Activated CD4-positive, alpha-beta T cell treated with anti-CD3 and anti-CD28 coated beads, Interleukin-10, Interleukin-2, amounts not matched to agents 100 ng/mL and 50 ng/mL, durations not matched to agents 16 hours and 8 hours (primary cell): ENCODE measurements at regions not wholly inside any gene's neighbourhood (a gene's known extent, or its start where the extent isn't known, plus 50 kb on each side); places are given as distances from the start of the nearest gene placed in this dataset.

ENCODE experiments used
- DNase-seq: peaks from one replicate; pipeline ENCODE4 v3.0.0-alpha.2; 2020

DNA sequence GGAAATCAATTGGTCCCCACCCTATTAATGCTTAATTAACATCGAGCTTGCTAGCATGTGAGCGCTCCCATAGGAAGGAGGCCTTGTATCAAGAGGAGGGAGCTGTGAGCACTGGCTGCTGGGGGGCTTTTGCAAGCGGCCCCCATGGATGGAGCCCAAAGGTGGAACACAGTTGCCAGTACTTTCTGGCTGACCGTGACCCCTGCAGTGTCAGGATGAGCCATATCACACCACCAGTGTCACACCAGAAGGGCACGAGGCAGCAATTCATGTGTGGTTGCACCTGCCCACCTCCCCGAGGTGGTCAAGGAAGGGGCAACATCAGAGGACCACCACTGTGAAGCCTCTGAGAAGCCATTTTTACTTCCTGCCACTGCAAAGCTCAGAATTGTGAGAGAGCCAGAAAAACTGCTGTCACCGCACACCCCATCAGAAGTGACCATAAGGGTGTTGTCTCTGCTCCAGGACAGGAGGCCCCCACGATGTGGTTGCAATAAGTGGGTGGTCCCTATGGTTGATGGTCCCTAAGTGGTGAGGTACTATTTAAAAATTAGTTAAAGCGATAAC lies 99.8 kb upstream of the RAB6C start:
- DNase-seq = no peak

DNA sequence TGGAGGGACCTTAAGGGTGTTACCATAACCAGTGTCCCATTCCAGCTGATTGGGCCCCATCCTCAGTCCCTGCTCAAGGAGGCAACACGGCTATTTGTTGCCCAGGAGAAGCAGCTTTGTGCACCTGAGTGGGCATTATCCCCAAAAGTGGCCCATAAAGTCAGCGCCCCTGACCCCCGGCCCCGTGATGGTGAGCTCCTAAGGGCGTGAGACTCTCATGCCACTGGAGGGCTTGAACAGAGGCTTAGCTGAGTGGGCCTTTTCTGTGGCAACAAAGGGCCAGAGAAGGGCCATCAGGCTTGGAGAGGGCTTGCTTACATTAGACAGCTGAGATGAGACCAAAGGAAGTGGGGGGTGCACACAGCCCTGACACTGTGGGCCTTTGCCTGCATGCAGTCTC lies 99.2 kb upstream of the RAB6C start:
- no peak for DNase-seq

DNA sequence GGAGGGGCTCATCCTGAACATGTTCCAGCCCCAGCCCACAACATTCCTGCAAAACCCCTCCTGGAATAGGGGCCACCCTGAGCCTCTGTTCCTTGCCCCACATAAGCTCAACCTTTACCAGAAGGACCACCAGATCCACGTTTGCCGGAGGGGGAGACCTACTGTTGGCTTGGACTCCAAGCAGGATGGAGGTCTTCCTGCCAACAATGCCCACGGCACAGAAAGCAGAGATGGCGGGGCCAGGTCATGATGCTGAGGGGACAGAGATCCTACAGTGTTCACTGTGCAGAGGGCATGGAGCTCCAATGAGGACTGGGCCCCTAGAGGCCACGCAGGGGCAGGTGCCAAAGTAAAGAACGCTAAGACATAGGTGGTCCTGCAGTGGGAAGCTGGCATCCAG lies 98.5 kb upstream of the RAB6C start:
- DNase-seq = no peak

DNA sequence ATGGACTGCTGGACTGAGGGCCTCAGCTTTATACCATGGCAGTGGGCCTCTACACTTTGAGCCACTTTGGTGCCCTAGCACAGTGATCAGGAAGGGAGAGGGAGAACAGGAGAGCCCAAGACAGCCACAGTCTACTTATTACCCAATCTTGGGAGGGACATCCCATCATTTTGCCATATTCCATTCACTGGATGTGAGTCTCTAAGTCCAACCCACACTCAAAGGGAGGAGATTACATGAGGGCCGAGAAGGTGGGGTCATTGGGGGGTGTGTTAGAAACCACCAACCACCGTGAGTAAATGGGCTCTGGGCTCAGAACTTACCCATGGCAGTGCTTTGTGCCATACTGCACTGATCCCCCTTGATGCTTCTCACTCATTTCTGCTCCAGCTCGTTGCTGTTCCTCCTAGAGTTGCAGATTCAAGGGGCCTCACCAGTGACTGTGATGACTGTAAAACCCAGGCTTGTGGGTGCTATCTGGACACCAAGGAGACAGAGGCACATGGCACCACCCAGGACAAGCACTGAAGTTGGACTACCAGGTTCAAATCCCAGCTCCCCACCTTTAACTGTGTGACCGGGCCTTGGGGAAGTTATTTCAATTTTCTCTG lies 97.6 kb upstream of the RAB6C start:
- no peak for DNase-seq

DNA sequence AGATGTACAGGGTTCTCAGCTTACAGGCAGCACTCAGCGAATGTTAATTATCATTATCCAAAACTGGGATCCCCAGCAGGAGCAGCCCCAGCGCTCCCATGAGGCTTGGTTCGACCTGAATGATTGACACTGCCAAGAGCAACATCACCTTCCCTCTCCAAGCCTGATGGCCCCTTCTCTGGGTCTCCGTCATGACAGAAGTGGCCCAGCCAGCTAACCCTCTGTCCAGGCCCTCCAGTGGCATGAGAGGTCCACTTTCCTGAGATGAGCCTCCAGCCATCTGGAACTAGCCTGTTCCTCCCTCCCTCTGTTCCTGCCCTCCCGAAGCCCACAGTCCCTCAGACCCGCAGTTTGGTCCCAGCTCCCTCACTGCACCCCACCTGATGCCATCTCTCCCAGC lies 97.0 kb upstream of the RAB6C start:
- DNase-seq = no peak

DNA sequence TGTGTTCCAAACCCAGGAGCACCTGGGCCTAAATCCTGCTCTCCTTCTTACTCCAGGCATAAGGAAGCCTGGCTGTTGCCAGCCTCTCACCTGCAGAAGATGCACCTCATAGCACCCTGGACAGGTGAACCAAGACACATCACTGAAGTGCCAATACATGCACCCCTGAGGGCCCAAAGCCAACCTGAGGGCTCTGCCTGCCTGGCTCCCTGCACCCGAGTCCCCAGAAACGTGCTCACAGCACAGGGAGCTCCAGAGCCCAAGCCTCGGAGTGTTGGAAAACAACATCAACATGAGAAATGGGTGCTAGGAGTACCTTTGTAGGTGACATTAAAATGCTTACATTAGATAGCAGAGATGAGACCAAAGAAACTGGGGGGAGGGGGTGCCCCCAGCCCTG lies 96.3 kb upstream of the RAB6C start:
- no peak for DNase-seq

DNA sequence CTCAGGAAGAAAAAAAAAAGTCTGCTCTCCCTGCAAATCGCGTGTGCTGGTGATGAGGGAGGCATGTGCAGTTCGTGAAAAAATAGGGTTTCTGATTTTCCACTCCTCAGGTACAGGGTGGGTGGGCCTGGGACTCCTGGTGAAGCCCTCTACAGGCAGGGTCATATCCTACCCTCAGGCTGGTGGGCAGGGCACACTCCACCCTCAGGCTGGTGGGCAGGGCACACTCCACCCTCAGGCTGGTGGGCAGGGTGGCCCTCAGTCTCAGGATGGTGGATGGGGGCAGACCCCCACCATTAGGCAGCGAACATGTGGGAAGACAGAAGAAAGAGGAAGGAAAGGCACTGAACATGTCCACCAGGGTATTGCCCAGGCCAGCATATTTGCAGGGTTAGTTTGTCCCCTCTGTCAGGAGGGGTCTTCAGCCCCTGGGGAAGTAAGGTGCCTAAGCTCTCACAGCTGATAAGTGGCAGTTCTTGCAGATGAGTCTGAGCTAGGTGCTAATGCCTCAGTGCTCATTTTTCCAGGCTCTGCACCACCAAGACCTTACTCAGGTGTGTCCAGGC lies 95.2 kb upstream of the RAB6C start:
- DNase-seq = no peak

DNA sequence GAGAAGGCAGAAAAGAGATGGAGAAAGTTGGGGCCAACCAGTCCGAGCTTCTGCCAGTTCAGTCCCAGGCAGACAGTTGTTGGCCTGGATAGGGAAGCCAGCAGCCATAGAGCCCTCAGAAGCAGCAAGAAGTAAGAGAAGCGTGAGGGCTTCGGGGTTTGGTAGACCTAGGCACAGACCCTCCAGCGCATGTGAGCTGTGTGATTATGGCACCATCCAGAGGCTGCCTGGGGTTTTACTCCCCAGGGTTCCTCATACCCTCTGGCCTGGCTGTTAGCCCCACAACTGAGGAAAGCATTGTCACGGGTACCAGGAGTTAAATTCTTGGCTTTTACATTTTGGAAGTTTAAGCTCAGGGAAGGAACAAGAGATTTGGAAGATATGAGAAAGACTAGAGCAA lies 93.7 kb upstream of the RAB6C start:
- DNase-seq = no peak

DNA sequence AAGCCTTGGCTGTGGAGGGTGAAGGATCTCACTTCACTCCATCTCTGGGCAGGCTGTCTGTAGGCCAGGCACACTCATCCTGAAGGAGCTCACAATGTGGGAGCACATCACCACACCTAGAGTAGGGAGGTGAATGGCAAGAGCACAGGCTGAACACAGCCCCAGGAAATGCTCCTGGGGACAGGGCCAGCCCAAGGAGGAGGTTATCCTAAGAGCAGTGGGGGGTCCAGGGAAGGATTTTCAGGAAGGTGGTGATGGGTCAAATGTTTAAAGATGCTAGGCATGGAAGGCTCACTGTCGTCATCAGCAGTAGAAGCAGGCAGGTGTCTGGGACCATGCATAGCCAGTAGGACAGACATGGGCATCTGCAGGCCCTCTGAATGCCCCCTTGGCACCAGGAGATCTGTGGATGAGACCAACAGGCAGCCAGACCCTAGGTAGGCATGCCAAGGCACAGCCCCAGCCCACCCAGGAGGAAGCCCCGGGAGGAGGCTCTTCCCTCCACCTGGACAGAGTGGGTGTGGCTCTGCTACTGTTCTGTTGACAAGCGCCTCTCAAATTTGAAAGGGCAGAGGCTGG lies 91.7 kb upstream of the RAB6C start:
- DNase-seq = no peak

DNA sequence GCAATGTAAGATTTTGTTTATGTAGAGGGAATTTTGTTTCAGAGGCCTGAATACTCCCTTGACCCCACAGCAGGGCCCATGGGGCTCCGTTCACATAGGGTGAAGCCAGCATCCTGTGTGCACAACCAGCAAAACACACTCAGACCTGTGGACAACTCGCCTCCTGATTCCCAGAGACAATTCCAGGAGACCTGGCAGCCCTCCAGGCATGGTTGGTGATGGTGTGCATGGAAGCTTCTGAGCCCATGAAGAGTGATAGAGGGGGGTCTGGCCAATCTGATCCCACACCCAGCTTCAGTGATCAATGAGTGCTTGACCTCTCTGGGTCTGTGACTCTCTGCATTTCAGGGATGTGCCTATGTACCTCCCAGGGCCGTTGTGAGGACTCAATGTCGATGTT lies 91.0 kb upstream of the RAB6C start:
- no peak for DNase-seq

DNA sequence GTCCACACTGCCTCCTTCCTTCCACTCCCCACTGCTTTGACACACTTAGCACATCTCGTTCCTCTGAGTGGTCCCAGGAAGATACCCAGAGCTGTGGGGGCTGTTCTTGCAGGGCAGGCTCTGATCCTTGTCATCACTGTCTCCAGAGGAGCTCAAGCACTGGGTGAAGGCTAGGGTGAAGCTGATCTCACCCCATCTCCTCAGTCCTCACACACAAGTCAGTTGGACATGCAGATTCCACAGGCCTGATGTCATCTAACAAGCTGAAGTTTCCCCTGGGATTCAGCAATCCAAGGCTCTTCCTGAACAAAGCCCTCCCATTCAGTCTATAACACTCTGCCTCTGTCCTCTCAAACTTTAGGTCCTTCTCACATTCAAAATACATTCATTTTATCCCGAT lies 90.6 kb upstream of the RAB6C start:
- DNase-seq = no peak

DNA sequence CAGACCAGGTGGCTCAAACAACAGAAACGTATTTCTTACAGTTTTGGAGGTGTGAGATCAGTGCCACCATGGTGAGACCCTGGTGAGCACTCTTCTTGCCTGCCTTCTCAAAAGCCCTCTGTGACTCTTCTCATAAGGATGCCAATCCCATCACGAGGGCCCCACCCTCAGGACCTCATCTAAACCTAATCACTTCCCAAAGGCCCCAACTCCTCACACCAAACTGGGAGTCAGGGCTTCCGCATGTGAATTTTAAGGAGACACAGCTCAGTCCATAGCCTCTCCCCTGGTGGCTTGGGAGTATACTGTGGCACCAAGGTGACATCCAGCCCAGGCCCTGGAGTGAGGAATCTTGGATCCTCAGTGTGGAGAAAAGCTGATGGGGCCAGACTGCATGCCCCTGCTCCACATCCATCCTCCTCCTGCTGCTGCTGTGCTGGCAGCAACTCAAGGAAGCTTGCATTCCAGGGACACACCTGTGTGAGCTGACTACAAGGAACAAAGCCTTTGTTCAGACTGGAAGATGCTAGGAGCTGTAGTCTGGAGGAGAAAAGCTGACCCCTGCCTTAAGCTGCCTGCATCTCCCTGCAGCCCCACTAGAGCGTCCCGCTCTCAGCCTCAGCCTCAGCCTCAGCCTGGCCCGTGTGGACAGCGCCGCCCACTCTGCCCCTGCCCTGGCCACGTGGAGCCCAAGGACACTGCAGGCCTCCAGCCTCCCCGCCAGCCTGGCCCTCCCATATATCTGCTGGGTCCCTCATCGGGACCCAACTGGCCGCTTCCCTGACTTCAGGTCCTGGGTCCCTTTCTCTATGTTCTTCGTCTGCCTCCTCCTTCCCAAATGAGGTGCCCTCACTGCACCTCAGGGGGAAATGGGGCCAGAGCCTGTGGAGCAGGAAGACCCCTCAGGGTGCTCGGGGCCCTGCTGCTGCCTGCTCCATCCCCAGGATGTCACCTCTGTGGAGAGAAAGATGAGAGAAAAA lies 87.8 kb upstream of the RAB6C start:
- no peak for DNase-seq

DNA sequence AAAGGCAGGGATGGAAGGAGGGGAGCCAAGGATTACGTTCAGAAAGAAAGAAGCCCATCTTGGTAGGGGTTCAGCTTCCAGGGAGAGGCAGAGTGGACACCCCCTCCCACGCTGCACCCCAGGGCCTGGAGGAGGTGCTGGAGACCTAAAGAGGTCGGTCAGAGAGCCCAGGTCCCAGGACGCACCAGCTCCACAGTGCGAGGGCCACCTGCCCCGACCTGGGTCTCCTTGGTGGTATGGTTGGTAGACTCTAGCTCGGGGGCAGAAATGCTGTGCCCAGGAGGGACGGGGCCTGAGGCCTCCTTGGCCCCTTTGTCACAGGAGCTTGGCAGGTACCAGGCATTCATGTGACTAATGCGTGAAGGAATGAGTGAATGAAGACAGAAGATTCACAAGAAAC lies 87.1 kb upstream of the RAB6C start:
- no peak for DNase-seq

DNA sequence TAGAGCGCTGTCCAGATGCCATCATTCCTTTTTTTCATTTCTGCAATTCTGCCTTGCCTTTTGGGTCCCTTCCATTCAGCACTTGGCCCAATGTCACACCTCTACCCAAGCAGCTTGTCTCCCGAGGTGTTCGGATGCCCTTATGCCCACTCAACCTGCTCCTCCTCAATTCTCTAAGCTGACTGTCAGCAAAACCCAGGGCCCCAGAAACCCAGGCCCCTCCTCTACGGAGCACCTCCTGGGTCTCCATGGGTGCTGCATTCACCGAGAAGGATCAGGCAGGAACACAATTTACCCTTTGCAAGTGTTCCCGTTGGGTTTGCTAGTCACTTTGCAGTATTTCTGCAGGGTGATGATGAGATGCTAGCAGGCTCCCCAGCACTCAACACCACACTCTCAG lies 86.7 kb upstream of the RAB6C start:
- no peak for DNase-seq

DNA sequence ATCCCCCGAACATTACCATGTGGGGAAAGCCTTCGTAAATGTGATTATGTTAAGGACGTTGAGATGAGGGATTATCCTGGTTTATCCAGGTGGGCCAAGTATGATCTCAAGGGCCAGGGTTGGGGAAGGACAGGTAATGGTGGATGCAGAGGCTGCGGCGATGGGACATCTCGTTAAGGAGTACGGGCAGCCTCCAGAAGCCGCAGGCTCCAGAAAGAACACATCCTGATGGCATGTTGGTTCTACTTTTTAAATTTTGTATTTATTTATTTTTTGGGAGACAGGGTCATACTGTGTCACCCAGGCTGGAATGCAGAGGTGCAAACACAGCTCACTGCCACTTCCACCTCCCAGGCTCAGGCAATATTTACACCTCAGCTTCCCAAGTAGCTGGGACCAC lies 86.2 kb upstream of the RAB6C start:
- no peak for DNase-seq

DNA sequence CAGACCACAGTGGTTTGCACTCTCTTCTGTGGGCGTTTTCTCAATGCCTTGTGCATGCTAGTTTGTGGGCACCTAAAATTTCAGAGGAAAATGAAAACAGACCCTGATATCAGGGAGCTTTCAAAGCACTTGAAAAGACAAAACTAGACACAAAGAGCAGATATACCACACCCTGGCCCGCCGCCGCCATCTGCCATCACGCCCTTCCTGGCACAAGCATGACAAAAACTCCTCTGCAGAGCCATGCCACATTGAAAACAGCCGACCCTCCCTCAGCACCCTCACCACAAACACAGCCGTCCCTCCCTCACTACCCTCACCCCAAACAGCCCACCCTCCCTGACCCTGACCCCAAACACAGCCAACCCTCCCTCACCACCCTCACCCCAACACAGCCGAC lies 84.8 kb upstream of the RAB6C start:
- DNase-seq = no peak

DNA sequence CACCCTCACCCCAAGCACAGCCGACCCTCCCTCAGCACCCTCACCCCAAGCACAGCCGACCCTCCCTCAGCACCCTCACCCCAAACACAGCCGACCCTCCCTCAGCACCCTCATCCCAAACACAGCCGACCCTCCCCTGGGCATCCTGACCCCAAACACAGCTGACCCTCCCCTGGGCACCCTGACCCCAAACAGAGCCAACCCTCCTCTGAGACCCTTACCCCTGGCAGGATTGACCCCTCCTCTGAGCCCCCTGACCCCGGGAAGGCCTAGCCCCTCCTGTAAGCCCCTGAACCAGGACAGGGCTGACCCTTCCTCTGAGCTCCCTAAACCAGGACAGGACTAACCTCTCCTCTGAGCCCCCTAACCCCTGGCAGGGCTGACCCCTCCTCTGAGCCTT lies 84.4 kb upstream of the RAB6C start:
- DNase-seq = no peak

DNA sequence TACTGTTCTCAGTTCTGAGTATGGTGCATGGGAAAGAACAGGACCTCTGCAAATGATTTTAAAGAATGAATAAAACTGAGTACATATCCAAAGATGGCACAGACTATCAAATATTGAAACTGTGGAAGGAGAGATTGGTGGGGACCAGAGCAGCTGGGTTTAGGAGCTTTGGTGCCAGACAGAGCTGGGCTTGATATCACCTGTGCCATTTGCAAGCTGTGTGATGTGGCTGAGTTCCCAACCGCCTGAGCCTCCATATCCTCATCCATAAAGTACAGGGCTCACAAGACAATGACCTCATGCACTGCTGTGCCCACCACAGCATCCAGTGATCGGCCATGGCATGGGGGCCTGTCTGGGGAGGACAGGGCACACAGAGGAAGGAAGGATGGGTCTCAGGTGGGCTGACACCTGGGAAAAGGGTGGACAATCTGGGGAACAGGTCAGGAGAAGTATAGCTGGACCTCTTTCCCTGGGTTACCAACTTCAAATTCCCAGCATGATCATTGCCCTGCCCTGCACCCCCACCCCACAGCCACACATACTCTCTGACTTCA lies 83.9 kb upstream of the RAB6C start:
- DNase-seq = no peak

DNA sequence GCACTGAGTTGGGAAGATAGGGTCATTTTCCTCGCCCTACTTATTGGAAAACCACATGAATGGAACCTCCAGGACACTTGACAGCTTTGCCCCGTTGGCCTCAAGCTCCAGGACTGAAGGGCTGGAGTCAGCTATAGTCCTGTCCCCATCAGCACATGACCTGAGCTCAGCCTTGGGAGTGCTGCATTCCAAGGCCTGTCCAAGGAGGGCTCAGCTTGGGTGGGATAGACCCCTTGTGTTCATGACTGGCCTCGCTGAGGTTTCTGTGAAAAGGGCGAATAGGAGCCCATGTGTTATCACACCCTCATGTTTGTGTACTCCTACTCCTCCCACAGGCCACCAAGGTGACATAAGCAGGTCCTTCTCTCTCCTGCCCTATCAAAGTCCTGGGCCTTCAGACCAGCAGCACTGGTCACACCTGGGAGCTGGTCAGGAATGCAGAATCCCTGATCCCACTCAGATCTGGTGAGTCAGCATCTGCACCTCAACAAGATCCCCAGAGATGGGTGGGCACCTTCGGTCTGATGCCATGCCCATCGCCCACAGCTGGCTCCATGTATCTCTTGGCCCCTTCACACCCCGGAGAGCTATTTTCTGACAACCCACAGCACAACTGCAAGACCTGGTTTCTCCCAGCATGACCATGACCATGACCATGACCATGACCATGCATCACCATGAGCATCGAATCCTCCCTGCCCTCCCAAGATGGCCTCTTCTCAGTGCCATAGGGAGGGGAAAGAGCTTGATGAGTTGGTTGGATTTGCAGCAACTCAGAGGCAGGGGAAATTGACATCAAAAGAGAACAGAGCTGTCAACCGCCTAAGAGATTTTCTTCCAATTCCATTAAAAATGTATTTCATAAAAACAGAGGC lies 83.0 kb upstream of the RAB6C start:
- DNase-seq = no peak

DNA sequence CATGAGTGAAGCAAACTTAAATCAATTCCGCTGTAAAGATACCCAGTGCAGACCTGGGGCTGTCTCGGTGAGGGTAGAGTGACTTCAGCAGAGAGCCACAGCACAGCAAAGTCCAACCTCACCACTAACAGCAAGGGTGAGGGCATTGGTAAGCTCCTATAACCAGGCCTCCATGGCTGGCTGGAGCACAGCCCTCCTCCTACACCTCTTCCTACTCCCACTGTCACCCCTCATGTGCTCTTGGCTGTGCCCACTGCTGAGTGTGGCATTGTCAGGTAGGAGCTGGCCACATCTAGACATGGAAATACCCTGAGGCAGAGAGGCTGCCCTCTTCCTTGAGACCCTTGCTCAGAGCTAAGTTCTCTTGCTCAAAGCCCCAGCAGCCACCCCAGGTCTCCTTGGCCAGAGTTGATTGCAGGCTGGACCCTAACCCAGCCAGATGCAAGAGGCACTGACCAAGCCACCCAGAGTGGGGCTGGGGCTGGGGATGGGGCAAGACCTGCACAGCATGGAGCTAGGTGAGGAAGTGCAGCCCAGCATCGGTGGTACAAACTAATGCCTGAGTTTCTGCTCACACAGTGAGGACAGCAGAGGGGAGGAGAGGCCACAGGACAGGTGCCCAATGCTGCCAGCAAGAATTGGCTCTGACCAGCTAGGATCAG lies 77.6 kb upstream of the RAB6C start:
- no peak for DNase-seq

DNA sequence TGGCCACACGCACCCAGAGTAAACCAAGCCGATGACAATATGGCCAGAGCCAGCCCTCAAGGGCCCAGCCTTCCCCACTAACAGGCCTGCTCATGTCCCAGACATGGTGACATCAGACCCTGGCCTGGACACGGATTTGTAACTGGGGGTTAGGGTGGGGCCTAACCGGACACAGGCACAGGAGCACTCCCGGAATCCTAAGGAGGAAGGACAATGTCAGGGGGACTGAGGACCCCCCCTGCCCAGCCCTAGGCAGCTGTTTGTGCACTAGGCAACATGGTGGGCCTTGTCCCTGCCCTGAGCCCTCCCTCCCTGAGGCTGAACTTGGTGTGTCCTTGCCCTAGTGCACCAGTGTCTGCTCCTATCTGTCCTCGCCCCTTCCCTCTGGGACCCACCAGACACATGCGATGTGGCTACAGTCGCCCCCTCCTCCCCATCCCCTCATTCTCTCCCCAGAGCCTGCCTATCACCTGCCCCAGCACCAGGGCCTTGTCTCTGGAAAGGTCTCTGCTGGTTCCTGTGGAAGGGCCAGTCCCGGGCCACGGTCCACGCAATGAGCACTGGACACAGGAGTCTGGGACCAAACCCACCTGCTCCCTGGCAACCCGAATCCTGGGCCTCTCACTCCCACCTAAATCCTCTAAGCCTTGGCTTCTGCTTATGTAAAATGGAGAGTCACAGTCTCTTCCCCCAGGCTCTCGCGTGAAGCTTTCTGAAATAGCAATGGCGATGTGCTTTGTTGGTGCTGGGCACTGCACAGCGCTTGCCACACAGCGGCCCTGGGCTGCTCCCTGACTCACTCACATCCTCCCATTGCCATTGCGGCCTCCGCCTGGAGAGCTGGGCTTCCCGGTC lies 76.5 kb upstream of the RAB6C start:
- no peak for DNase-seq
